ENCODE measurements at regions not wholly inside any gene's neighbourhood (a gene's known extent, or its start where the extent isn't known, plus 50 kb on each side); places are given as distances from the start of the nearest gene placed in this dataset.

DNA sequence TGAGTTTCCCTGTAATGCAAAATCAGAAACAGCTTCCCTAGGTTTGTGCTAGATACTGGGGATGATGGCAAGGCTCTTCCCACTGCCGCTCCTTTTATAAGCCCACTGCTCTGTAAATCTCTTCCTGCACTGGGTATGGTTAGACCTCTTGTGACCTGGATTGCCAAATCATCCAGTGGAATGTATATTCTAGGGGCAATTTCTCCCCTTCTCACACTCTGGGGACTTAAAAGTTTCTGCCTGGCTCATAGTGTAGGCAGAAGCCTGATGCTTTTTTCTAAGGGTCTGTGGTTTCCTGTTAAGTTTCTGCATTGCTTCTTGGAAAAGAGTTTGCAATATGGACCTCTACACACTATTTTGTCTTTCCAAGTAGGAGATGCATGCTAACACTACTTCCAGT is 1582.0 kb upstream of the PCDH20 start:
- no peaks in the 10 kb centered on the region for H3K36me3 ChIP-seq (ENCODE audit: low read length)
- no peak overlapping the region for H3K4me2 ChIP-seq (ENCODE audit: low read depth, low read length, poor library complexity, severe bottlenecking)
- no peaks in the 10 kb centered on the region for H3K9me2 ChIP-seq (replicated peaks; ENCODE audit: insufficient read depth, low read length)
- no peaks in the 10 kb centered on the region for H3K27me3 ChIP-seq (ENCODE audit: low read length)
- no peak overlapping the region for H2AFZ ChIP-seq (ENCODE audit: low read depth, low read length, severe bottlenecking)
- H3K9me3 ChIP-seq (ENCODE audit: insufficient read depth, low read length) = no peaks in the 10 kb centered on the region
- H3F3A ChIP-seq (ENCODE audit: insufficient read depth) = no peaks in the 10 kb centered on the region
- no peak for TF ChIP-seq EZH2phosphoT487 (conservative IDR thresholded peaks at IDR 0.05; ENCODE audit: low read length)
- TF ChIP-seq CTCF (IDR thresholded peaks at IDR 0.05; ENCODE audit: insufficient read depth, low read length, poor library complexity, severe bottlenecking) = no peak
- H3K9ac ChIP-seq (ENCODE audit: low read length) = no peak overlapping the region
- no peak overlapping the region for H3K4me3 ChIP-seq (ENCODE audit: insufficient read depth, low read length, poor library complexity, severe bottlenecking)
- H4K20me1 ChIP-seq (ENCODE audit: low read depth, low read length) = no peaks in the 10 kb centered on the region
- H3K79me2 ChIP-seq (ENCODE audit: insufficient read depth, low read length) = no peaks in the 10 kb centered on the region
- no peak overlapping the region for H3K27ac ChIP-seq (ENCODE audit: low read depth, low read length)

- Histone ChIP-seq H3K27me3 (ENCODE audit: low read length) (no peaks in the 10 kb centered on the region), H3K4me3 (ENCODE audit: insufficient read depth, low read length, poor library complexity, severe bottlenecking) (no peak overlapping the region), H3K79me2 (ENCODE audit: insufficient read depth, low read length) (no peaks in the 10 kb centered on the region), H2AFZ (ENCODE audit: low read depth, low read length, severe bottlenecking) (no peak overlapping the region), H3K9me3 (ENCODE audit: insufficient read depth, low read length) (no peaks in the 10 kb centered on the region), H3F3A (ENCODE audit: insufficient read depth) (no peaks in the 10 kb centered on the region), H4K20me1 (ENCODE audit: low read depth, low read length) (no peaks in the 10 kb centered on the region), H3K4me2 (ENCODE audit: low read depth, low read length, poor library complexity, severe bottlenecking) (no peak overlapping the region), H3K9ac (ENCODE audit: low read length) (no peak overlapping the region), H3K36me3 (ENCODE audit: low read length) (no peaks in the 10 kb centered on the region), H3K9me2 (replicated peaks; ENCODE audit: insufficient read depth, low read length) (no peaks in the 10 kb centered on the region), H3K27ac (ENCODE audit: low read depth, low read length) (no peak overlapping the region)
- no peak for TF ChIP-seq EZH2phosphoT487 (conservative IDR thresholded peaks at IDR 0.05; ENCODE audit: low read length)
- no peak for TF ChIP-seq CTCF (IDR thresholded peaks at IDR 0.05; ENCODE audit: insufficient read depth, low read length, poor library complexity, severe bottlenecking)
These were observed 1581.5 kb upstream of the PCDH20 start for GRCh38 chr13:62997038-62997599.

- no peaks in the 10 kb centered on the region for H3K79me2 ChIP-seq (ENCODE audit: insufficient read depth, low read length)
- H3K4me2 ChIP-seq (ENCODE audit: low read depth, low read length, poor library complexity, severe bottlenecking) = no peak overlapping the region
- no peak overlapping the region for H3K27ac ChIP-seq (ENCODE audit: low read depth, low read length)
- no peaks in the 10 kb centered on the region for H3K9me2 ChIP-seq (replicated peaks; ENCODE audit: insufficient read depth, low read length)
- H2AFZ ChIP-seq (ENCODE audit: low read depth, low read length, severe bottlenecking) = no peak overlapping the region
- H3F3A ChIP-seq (ENCODE audit: insufficient read depth) = no peaks in the 10 kb centered on the region
- no peaks in the 10 kb centered on the region for H3K36me3 ChIP-seq (ENCODE audit: low read length)
- no peaks in the 10 kb centered on the region for H3K27me3 ChIP-seq (ENCODE audit: low read length)
- no peak for TF ChIP-seq EZH2phosphoT487 (conservative IDR thresholded peaks at IDR 0.05; ENCODE audit: low read length)
- no peak for TF ChIP-seq CTCF (IDR thresholded peaks at IDR 0.05; ENCODE audit: insufficient read depth, low read length, poor library complexity, severe bottlenecking)
- no peak overlapping the region for H3K9ac ChIP-seq (ENCODE audit: low read length)
- H3K9me3 ChIP-seq (ENCODE audit: insufficient read depth, low read length) = 0 out of 2 replicates have a peak, but pooled peaks cover 5% of the 10 kb centered on the region
- no peaks in the 10 kb centered on the region for H4K20me1 ChIP-seq (ENCODE audit: low read depth, low read length)
- H3K4me3 ChIP-seq (ENCODE audit: insufficient read depth, low read length, poor library complexity, severe bottlenecking) = no peak overlapping the region
These were observed 1558.2 kb upstream of the PCDH20 start for GRCh38 chr13:62973804-62974203.

Data from SU-DHL-6 (cell line).